ENCODE measurements at regions not wholly inside any gene's neighbourhood (a gene's known extent, or its start where the extent isn't known, plus 50 kb on each side); places are given as distances from the start of the nearest gene placed in this dataset.

DNA sequence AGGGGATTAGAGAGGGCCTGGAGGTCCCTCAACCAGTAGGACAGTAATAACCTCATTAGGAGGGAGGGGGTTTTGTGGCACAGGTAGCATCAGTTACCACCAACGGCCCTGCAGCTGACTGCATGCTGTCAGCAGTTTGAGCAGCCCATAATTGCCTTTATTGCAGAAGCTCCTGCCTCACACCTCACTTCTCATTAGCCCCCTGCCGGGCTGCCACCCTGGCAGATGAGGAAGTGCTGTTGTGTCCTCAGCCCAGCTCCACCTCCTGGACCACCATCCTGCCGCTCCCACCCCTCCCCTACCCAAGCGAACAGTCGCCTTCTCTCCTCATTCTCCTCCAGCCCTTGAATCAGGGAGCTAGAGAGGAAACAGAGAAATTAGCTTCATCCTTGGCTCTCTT, 237.4 kb downstream of the LMX1A start:
- Histone ChIP-seq H2AFZ (no peak overlapping the region), H3K4me2 (ENCODE audit: unreplicated experiment) (no peak overlapping the region), H3K27ac (no peak overlapping the region), H3K79me2 (ENCODE audit: insufficient read depth) (no peaks in the 10 kb centered on the region), H3K4me1 (ENCODE audit: insufficient read depth) (peaks cover 12% of the 10 kb centered on the region), H3K36me3 (ENCODE audit: low read depth) (no peaks in the 10 kb centered on the region), H3K9me2 (ENCODE audit: insufficient read depth) (no peaks in the 10 kb centered on the region), H3K27me3 (replicated peaks; ENCODE audit: insufficient read depth) (peaks cover 32% of the 10 kb centered on the region), H3K9me3 (ENCODE audit: low read depth) (no peaks in the 10 kb centered on the region), H3K4me3 (no peak overlapping the region), H3F3A (ENCODE audit: insufficient read depth) (peaks cover 10% of the 10 kb centered on the region; the same call in 1 of the 2 replicates), H4K20me1 (ENCODE audit: insufficient read depth) (no peaks in the 10 kb centered on the region), H3K9ac (no peak overlapping the region)
- TF ChIP-seq EZH2phosphoT487 (IDR thresholded peaks at IDR 0.05; ENCODE audit: insufficient read depth, low read depth) (no peak), EZH2 (IDR thresholded peaks at IDR 0.05; ENCODE audit: insufficient read depth, poor library complexity, severe bottlenecking) (no peak)
- in situ Hi-C loops (cut with MboI): no loop called here
- DNase-seq: no peak
- 73 to 80% methylated on average over 5 of the region's 5 CpGs for WGBS, 2 experiments (ENCODE audit: low coverage in 1 of 2, low lambda C conversion rate in 2 of 2, missing lambda C conversion rate in 2 of 2)

GRCh38 chr1:165117482-165117881, 239.0 kb downstream of the LMX1A start:
- Histone ChIP-seq H3K4me1 (ENCODE audit: insufficient read depth) (peaks cover 12% of the 10 kb centered on the region), H3K4me3 (no peak overlapping the region), H3K36me3 (ENCODE audit: low read depth) (no peaks in the 10 kb centered on the region), H3K4me2 (ENCODE audit: unreplicated experiment) (no peak overlapping the region), H4K20me1 (ENCODE audit: insufficient read depth) (no peaks in the 10 kb centered on the region), H3K9ac (no peak overlapping the region), H2AFZ (no peak overlapping the region), H3K9me2 (ENCODE audit: insufficient read depth) (no peaks in the 10 kb centered on the region), H3K27me3 (replicated peaks; ENCODE audit: insufficient read depth) (peaks cover 19% of the 10 kb centered on the region), H3K79me2 (ENCODE audit: insufficient read depth) (no peaks in the 10 kb centered on the region), H3K9me3 (ENCODE audit: low read depth) (no peaks in the 10 kb centered on the region), H3F3A (ENCODE audit: insufficient read depth) (peaks cover 10% of the 10 kb centered on the region; the same call in 1 of the 2 replicates), H3K27ac (no peak overlapping the region)
- no peak for DNase-seq
- in situ Hi-C loops (cut with MboI): no loop called here
- TF ChIP-seq EZH2 (IDR thresholded peaks at IDR 0.05; ENCODE audit: insufficient read depth, poor library complexity, severe bottlenecking) (no peak), EZH2phosphoT487 (IDR thresholded peaks at IDR 0.05; ENCODE audit: insufficient read depth, low read depth) (no peak)
- WGBS, 2 experiments (ENCODE audit: low coverage in 1 of 2, low lambda C conversion rate in 2 of 2, missing lambda C conversion rate in 2 of 2): 23% methylated on average over 29 to 33 of the region's 33 CpGs

GRCh38 chr1:165116732-165117131, 239.8 kb downstream of the LMX1A start:
- Histone ChIP-seq H3F3A (ENCODE audit: insufficient read depth) (peaks cover 10% of the 10 kb centered on the region; the same call in 1 of the 2 replicates), H3K9me3 (ENCODE audit: low read depth) (no peaks in the 10 kb centered on the region), H3K4me3 (no peak overlapping the region), H3K4me2 (ENCODE audit: unreplicated experiment) (peak overlapping the region; percentile 51), H3K4me1 (ENCODE audit: insufficient read depth) (peaks cover 12% of the 10 kb centered on the region), H2AFZ (no peak overlapping the region), H3K79me2 (ENCODE audit: insufficient read depth) (no peaks in the 10 kb centered on the region), H3K9me2 (ENCODE audit: insufficient read depth) (no peaks in the 10 kb centered on the region), H4K20me1 (ENCODE audit: insufficient read depth) (no peaks in the 10 kb centered on the region), H3K36me3 (ENCODE audit: low read depth) (no peaks in the 10 kb centered on the region), H3K27me3 (replicated peaks; ENCODE audit: insufficient read depth) (peaks cover 12% of the 10 kb centered on the region), H3K27ac (no peak overlapping the region), H3K9ac (no peak overlapping the region)
- in situ Hi-C loops (cut with MboI): no loop called here
- DNase-seq: peak; percentile 95
- TF ChIP-seq EZH2phosphoT487 (IDR thresholded peaks at IDR 0.05; ENCODE audit: insufficient read depth, low read depth) (no peak), EZH2 (IDR thresholded peaks at IDR 0.05; ENCODE audit: insufficient read depth, poor library complexity, severe bottlenecking) (no peak)
- 4 to 5% methylated on average over 6 of the region's 6 CpGs for WGBS, 2 experiments (ENCODE audit: low coverage in 1 of 2, low lambda C conversion rate in 2 of 2, missing lambda C conversion rate in 2 of 2)

- Histone ChIP-seq H3F3A (ENCODE audit: insufficient read depth) (peaks cover 10% of the 10 kb centered on the region; the same call in 1 of the 2 replicates), H2AFZ (no peak overlapping the region), H3K27ac (no peak overlapping the region), H3K9me2 (ENCODE audit: insufficient read depth) (no peaks in the 10 kb centered on the region), H3K4me3 (no peak overlapping the region), H3K9ac (no peak overlapping the region), H3K27me3 (replicated peaks; ENCODE audit: insufficient read depth) (peaks cover 6% of the 10 kb centered on the region), H3K4me2 (ENCODE audit: unreplicated experiment) (peak overlapping the region; percentile 51), H3K9me3 (ENCODE audit: low read depth) (no peaks in the 10 kb centered on the region), H3K4me1 (ENCODE audit: insufficient read depth) (peaks cover 12% of the 10 kb centered on the region), H3K79me2 (ENCODE audit: insufficient read depth) (no peaks in the 10 kb centered on the region), H3K36me3 (ENCODE audit: low read depth) (no peaks in the 10 kb centered on the region), H4K20me1 (ENCODE audit: insufficient read depth) (no peaks in the 10 kb centered on the region)
- in situ Hi-C loops (cut with MboI): no loop called here
- WGBS, 2 experiments (ENCODE audit: low coverage in 1 of 2, low lambda C conversion rate in 2 of 2, missing lambda C conversion rate in 2 of 2): 31 to 37% methylated on average over 1 of the region's 1 CpG
- TF ChIP-seq EZH2phosphoT487 (IDR thresholded peaks at IDR 0.05; ENCODE audit: insufficient read depth, low read depth) (no peak), EZH2 (IDR thresholded peaks at IDR 0.05; ENCODE audit: insufficient read depth, poor library complexity, severe bottlenecking) (no peak)
- no peak for DNase-seq
Observed at GRCh38 chr1:165116171-165116570, 240.3 kb downstream of the LMX1A start.

GRCh38 chr1:165114889-165115285, 241.6 kb downstream of the LMX1A start:
- no peaks in the 10 kb centered on the region for H3K36me3 ChIP-seq (ENCODE audit: low read depth)
- H3K9me2 ChIP-seq (ENCODE audit: insufficient read depth): no peaks in the 10 kb centered on the region
- DNase-seq: no peak
- 71 to 75% methylated on average over 6 of the region's 6 CpGs for WGBS, 2 experiments (ENCODE audit: low coverage in 1 of 2, low lambda C conversion rate in 2 of 2, missing lambda C conversion rate in 2 of 2)
- H3K9ac ChIP-seq: no peak overlapping the region
- peaks cover 10% of the 10 kb centered on the region; the same call in 1 of the 2 replicates for H3F3A ChIP-seq (ENCODE audit: insufficient read depth)
- TF ChIP-seq EZH2 (IDR thresholded peaks at IDR 0.05; ENCODE audit: insufficient read depth, poor library complexity, severe bottlenecking): no peak
- TF ChIP-seq EZH2phosphoT487 (IDR thresholded peaks at IDR 0.05; ENCODE audit: insufficient read depth, low read depth): no peak
- H3K79me2 ChIP-seq (ENCODE audit: insufficient read depth): no peaks in the 10 kb centered on the region
- no peak overlapping the region for H2AFZ ChIP-seq
- H3K4me1 ChIP-seq (ENCODE audit: insufficient read depth): peaks cover 12% of the 10 kb centered on the region
- H3K9me3 ChIP-seq (ENCODE audit: low read depth): no peaks in the 10 kb centered on the region
- no peak overlapping the region for H3K27ac ChIP-seq
- H3K4me3 ChIP-seq: no peak overlapping the region
- in situ Hi-C loops (cut with MboI): no loop called here
- H4K20me1 ChIP-seq (ENCODE audit: insufficient read depth): no peaks in the 10 kb centered on the region
- H3K4me2 ChIP-seq (ENCODE audit: unreplicated experiment): no peak overlapping the region
- peaks cover 4% of the 10 kb centered on the region; the same call in 1 of the 2 replicates for H3K27me3 ChIP-seq (replicated peaks; ENCODE audit: insufficient read depth)
